NT2/D1 (cell line): ENCODE measurements at regions not wholly inside any gene's neighbourhood (a gene's known extent, or its start where the extent isn't known, plus 50 kb on each side); places are given as distances from the start of the nearest gene placed in this dataset.

Experiments
- SUZ12 ChIP-seq: IDR thresholded peaks from 2 replicates; pipeline ENCODE4 v1.6.1; 2011; ENCODE audit not compliant: insufficient read length, insufficient read depth; ENCODE audit errors: extremely low read depth
- YY1 ChIP-seq: IDR thresholded peaks from 2 replicates; pipeline ENCODE4 v1.6.1; 2011; ENCODE audit not compliant: insufficient read length, insufficient read depth
- ZNF274 ChIP-seq: IDR thresholded peaks from 2 replicates; pipeline ENCODE4 v1.6.1; 2011; ENCODE audit warnings: mild to moderate bottlenecking, low read depth, low read length

DNA sequence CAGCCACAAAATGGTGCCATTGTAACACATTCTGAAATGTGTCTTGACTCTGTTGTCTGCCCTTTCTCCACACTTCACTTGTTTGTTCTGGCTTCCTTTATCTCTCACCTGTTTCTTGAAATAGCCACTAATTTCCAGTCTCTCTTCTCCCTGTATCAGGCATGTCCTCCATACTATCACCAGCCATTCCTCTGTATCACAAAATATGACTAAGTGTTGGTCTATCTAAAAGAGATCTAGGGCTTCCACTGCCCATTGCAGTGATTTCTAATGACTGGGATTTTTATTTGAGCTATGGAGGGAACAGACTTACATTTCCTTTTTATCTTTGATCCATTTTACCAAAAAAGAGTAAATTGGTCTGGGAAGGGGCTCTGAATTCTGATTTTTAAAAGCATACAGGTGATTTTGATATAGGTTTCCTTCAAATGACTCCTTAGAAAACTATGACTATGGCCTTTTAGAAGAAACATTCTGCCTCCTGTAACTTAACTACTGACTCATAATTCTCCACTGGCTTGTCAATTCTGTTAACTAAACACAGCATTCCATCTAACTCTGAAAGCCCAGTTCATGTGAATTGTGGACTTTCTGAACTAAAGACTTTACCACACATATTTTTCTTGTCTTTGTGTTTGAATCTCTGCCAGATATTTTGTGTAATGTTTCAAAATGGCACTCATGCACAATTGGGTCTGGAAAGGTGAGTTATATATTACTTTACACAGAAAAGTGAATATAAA lies 1121.4 kb downstream of the XPNPEP1 start:
- TF ChIP-seq ZNF274: no peak
- TF ChIP-seq YY1: no peak
- TF ChIP-seq SUZ12: no peak
